Calu3 (cell line): ENCODE measurements at regions not wholly inside any gene's neighbourhood (a gene's known extent, or its start where the extent isn't known, plus 50 kb on each side); places are given as distances from the start of the nearest gene placed in this dataset.

Experiments
- BruUV-seq: library from RNA; stranded (reverse); fragments of 400-500 nt; replicated peaks from 2 replicates; lab custom pipeline; 2021; lab: Mats Ljungman, UMichigan
- CTCF ChIA-PET: fragments of 300-600 bp; sonication (Branson Sonifier 250); formaldehyde crosslinking; loops from one replicate; lab custom pipeline; 2022; ENCODE audit warnings: antibody characterized with exemption; lab: Charles Lee
- DNase-seq: peaks from one replicate; pipeline ENCODE4 v3.0.0; 2022
- H3K27ac Mint-ChIP-seq: one replicate; pipeline ENCODE4 v1.8.0; 2022; ENCODE audit warnings: mixed read lengths; ENCODE audit not compliant: unreplicated experiment
- H3K27me3 Mint-ChIP-seq: one replicate; pipeline ENCODE4 v1.8.0; 2022; ENCODE audit warnings: mixed read lengths; ENCODE audit not compliant: unreplicated experiment
- H3K36me3 Mint-ChIP-seq: one replicate; pipeline ENCODE4 v1.8.0; 2022; ENCODE audit warnings: mild to moderate bottlenecking, moderate library complexity, mixed read lengths; ENCODE audit not compliant: insufficient read depth, unreplicated experiment
- H3K4me1 Mint-ChIP-seq: one replicate; pipeline ENCODE4 v1.8.0; 2022; ENCODE audit warnings: mild to moderate bottlenecking, low read depth, mixed read lengths; ENCODE audit not compliant: unreplicated experiment
- H3K4me3 Mint-ChIP-seq: one replicate; pipeline ENCODE4 v1.8.0; 2022; ENCODE audit warnings: mild to moderate bottlenecking, low read depth, moderate library complexity, mixed read lengths; ENCODE audit not compliant: unreplicated experiment
- H3K9me3 Mint-ChIP-seq: one replicate; pipeline ENCODE4 v1.8.0; 2022; ENCODE audit warnings: low read depth, mixed read lengths; ENCODE audit not compliant: unreplicated experiment
- CTCF ChIP-seq: fragments of 200-600 bp; IDR thresholded peaks from one replicate; pipeline ENCODE4 v1.8.0; 2022; ENCODE audit warnings: antibody characterized with exemption; ENCODE audit not compliant: unreplicated experiment
- intact Hi-C: fragments of 100-400 bp; cut with micrococcal nuclease; formaldehyde crosslinking; loops from one replicate; pipeline ENCODE4 v1.10.0; 2022; ENCODE audit not compliant: unreplicated experiment

GRCh38 chr2:129055242-129055641 lies 736.6 kb upstream of the HS6ST1 start:
- intact Hi-C loops = no loop called here
- no TSS peak for BruUV-seq
- peaks cover 8% of the 10 kb centered on the region for H3K9me3 Mint-ChIP-seq

GRCh38 chr2:129055824-129056223 lies 737.2 kb upstream of the HS6ST1 start:
- H3K4me1 Mint-ChIP-seq = no peaks in the 10 kb centered on the region
- intact Hi-C loops = no loop called here
- no peak for TF ChIP-seq CTCF
- DNase-seq = no peak
- CTCF ChIA-PET = no interaction called here
- H3K36me3 Mint-ChIP-seq = no peaks in the 10 kb centered on the region
- H3K27me3 Mint-ChIP-seq = no peaks in the 10 kb centered on the region
- H3K4me3 Mint-ChIP-seq = no peak overlapping the region
- H3K9me3 Mint-ChIP-seq = peaks cover 7% of the 10 kb centered on the region
- no TSS peak for BruUV-seq
- no peak overlapping the region for H3K27ac Mint-ChIP-seq

More at GRCh38 chr2:129055242-129055641, 736.6 kb upstream of the HS6ST1 start:
- no peak for TF ChIP-seq CTCF
- Mint-ChIP-seq H3K27me3 (no peaks in the 10 kb centered on the region), H3K27ac (no peak overlapping the region), H3K4me1 (no peaks in the 10 kb centered on the region), H3K4me3 (no peak overlapping the region), H3K36me3 (no peaks in the 10 kb centered on the region)
- no peak for DNase-seq
- CTCF ChIA-PET = no interaction called here

- no peak for DNase-seq
- TF ChIP-seq CTCF = no peak
- BruUV-seq = no TSS peak
- no peaks in the 10 kb centered on the region for H3K36me3 Mint-ChIP-seq
- H3K27ac Mint-ChIP-seq = no peak overlapping the region
- CTCF ChIA-PET = no interaction called here
- H3K9me3 Mint-ChIP-seq = peaks cover 4% of the 10 kb centered on the region
- no peak overlapping the region for H3K4me3 Mint-ChIP-seq
- H3K4me1 Mint-ChIP-seq = no peaks in the 10 kb centered on the region
- no peaks in the 10 kb centered on the region for H3K27me3 Mint-ChIP-seq
- intact Hi-C loops = no loop called here
Measured at GRCh38 chr2:129056309-129056958, 737.8 kb upstream of the HS6ST1 start.

- Mint-ChIP-seq H3K4me1 (no peaks in the 10 kb centered on the region), H3K9me3 (peaks cover 4% of the 10 kb centered on the region), H3K4me3 (no peak overlapping the region), H3K27me3 (no peaks in the 10 kb centered on the region), H3K36me3 (no peaks in the 10 kb centered on the region), H3K27ac (no peak overlapping the region)
- no peak for TF ChIP-seq CTCF
- intact Hi-C loops = no loop called here
- CTCF ChIA-PET = no interaction called here
- DNase-seq = no peak
- no TSS peak for BruUV-seq
Measured at GRCh38 chr2:129056959-129057317, 738.3 kb upstream of the HS6ST1 start.
